SK-N-MC (cell line): ENCODE measurements at regions not wholly inside any gene's neighbourhood (a gene's known extent, or its start where the extent isn't known, plus 50 kb on each side); places are given as distances from the start of the nearest gene placed in this dataset.

Source experiments
- EZH2 ChIP-seq: fragments of 200-600 bp; sonication (generic); IDR thresholded peaks from one replicate; pipeline ENCODE4 v1.6.1; 2017; ENCODE audit warnings: antibody characterized with exemption
- POLR2AphosphoS5 ChIP-seq: IDR thresholded peaks from 2 replicates; pipeline ENCODE4 v1.6.1; 2012; ENCODE audit warnings: mild to moderate bottlenecking, low read depth, low read length, borderline replicate concordance

GRCh38 chr17:79177877-79178276 lies 103.3 kb downstream of the ENGASE start:
- TF ChIP-seq EZH2: no peak
- TF ChIP-seq POLR2AphosphoS5: no peak
